Left lung (tissue), 4 donors: ENCODE measurements at regions not wholly inside any gene's neighbourhood (a gene's known extent, or its start where the extent isn't known, plus 50 kb on each side); places are given as distances from the start of the nearest gene placed in this dataset.

ENCODE experiments used
- ATAC-seq: fragments of 200-7000 bp; cut with Tn5 transposase; one replicate; pipeline ENCODE4 v1.9.1; 2020; ENCODE audit warnings: moderate library complexity
- DNase-seq, 4 donors: peaks; one replicate each; pipeline ENCODE4 v3.0.0-alpha.2; 2013 to 2020
- H3K27ac ChIP-seq, 2 donors: fragments of 200-600 bp; sonication (generic) in 1 of 2; one replicate each; pipeline versions ENCODE4 v1.5.0 to v1.8.0; 2020 to 2021
- H3K27me3 ChIP-seq, 2 donors: fragments of 200-600 bp; sonication (generic) in 1 of 2; one replicate each; pipeline versions ENCODE4 v1.5.0 to v1.8.0; 2020 to 2021
- H3K36me3 ChIP-seq, 2 donors: fragments of 200-600 bp; sonication (generic) in 1 of 2; one replicate each; pipeline versions ENCODE4 v1.5.0 to v1.8.0; 2020 to 2021
- H3K4me1 ChIP-seq, 2 donors: fragments of 200-600 bp; one replicate each; pipeline ENCODE4 v1.8.0; 2021
- H3K4me3 ChIP-seq, 2 donors: fragments of 200-600 bp; sonication (generic) in 1 of 2; one replicate each; pipeline versions ENCODE4 v1.5.0 to v1.8.0; 2020 to 2021; ENCODE audit warnings: mild to moderate bottlenecking in 1 of 2
- H3K9me3 ChIP-seq, 2 donors: fragments of 200-600 bp; sonication (generic) in 1 of 2; one replicate each; pipeline versions ENCODE4 v1.5.0 to v1.8.0; 2020 to 2021
- intact Hi-C, 2 donors: fragments of 100-400 bp; cut with DNase I; formaldehyde crosslinking; loops; one replicate each; pipeline versions ENCODE4 v1.11.2 to v1.14.2; 2022
- TF ChIP-seq, protein P1 (sequence below), 2 donors: fragments of 200-600 bp; sonication (generic) in 1 of 2; IDR thresholded peaks; one replicate each; pipeline versions ENCODE4 v1.5.0 to v1.8.0; 2021; ENCODE audit warnings: antibody characterized with exemption in 2 of 2
- donor health status: DM: no; HTN: yes; CAD: no.
- donor health status: DM: no; HTN: no; CAD: no.

DNA sequence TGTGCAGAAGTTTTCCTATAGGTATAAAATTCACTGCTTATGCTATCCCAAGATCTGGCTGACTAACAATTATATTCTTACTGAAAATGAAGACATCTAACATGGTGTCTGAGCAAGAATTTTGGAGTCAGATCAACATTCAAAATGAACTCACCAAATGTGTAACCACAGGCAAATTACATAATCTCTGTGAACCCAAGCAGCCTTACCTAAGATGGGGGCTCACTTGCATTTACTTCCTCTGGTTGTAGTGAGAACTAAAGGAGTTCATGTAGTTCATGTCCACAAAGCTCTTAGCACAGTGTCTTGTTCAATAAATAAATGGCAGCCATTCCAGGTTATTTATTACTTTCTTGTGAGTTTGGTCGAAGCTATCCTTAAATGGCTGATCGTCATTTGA lies 163.9 kb upstream of the LCORL start:
- Histone ChIP-seq H3K9me3 (no peaks in the 10 kb centered on the region), H3K27me3 (no peaks in the 10 kb centered on the region), H3K27ac (no peak overlapping the region), H3K36me3 (no peaks in the 10 kb centered on the region), H3K4me3 (no peak overlapping the region), H3K4me1 (no peaks in the 10 kb centered on the region)
- no peak for ATAC-seq
- intact Hi-C loops: no loop called here
- DNase-seq: no peak
- TF ChIP-seq, protein P1, sequence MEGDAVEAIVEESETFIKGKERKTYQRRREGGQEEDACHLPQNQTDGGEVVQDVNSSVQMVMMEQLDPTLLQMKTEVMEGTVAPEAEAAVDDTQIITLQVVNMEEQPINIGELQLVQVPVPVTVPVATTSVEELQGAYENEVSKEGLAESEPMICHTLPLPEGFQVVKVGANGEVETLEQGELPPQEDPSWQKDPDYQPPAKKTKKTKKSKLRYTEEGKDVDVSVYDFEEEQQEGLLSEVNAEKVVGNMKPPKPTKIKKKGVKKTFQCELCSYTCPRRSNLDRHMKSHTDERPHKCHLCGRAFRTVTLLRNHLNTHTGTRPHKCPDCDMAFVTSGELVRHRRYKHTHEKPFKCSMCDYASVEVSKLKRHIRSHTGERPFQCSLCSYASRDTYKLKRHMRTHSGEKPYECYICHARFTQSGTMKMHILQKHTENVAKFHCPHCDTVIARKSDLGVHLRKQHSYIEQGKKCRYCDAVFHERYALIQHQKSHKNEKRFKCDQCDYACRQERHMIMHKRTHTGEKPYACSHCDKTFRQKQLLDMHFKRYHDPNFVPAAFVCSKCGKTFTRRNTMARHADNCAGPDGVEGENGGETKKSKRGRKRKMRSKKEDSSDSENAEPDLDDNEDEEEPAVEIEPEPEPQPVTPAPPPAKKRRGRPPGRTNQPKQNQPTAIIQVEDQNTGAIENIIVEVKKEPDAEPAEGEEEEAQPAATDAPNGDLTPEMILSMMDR (IDR thresholded peaks at IDR 0.05): no peak

DNA sequence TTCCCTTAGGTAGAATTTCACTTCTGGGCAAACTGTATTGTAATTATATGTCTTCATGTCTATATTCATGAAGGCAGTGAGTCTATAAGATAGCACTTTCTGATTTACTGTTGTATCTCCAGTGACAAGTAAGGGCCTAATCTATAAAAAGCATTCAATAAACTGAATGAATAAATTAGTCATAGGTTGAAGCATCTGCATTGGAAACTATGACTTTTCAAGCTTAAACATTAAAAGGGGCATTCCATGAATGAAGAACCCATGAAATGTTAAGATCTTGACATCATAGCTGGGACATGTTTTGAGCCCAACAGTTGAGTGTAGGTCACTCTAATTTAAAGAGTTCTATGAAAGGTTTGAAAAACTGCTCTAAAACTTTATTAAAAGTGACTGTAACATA lies 159.3 kb upstream of the LCORL start:
- Histone ChIP-seq H3K9me3 (peaks cover 0 to 4% of the 10 kb centered on the region in 2 donors), H3K4me1 (no peaks in the 10 kb centered on the region), H3K27ac (no peak overlapping the region), H3K4me3 (no peak overlapping the region), H3K27me3 (no peaks in the 10 kb centered on the region), H3K36me3 (no peaks in the 10 kb centered on the region)
- intact Hi-C loops: no loop called here
- DNase-seq: no peak
- no peak for ATAC-seq
- TF ChIP-seq, protein P1 (IDR thresholded peaks at IDR 0.05): no peak

DNA sequence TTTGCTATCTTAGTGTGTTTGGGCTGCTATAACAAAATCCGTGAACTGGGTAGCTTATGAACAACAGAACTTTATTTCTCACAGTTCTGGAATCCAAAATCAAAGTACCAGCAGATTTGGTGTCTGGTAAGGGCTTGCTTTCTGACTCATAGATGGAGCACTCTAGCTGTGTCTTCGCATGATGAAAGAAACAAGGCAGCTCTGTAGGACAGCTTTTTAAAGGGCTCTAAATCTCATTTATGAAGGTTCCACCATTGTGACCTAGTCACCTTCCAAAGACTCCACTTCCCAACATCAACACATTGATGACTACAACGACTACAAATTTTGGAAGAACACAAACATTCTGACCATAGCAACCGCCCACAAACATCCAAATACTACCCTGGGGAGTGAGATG lies 158.6 kb upstream of the LCORL start:
- Histone ChIP-seq H3K9me3 (peaks cover 0 to 4% of the 10 kb centered on the region in 2 donors), H3K4me3 (no peak overlapping the region), H3K27me3 (no peaks in the 10 kb centered on the region), H3K4me1 (no peaks in the 10 kb centered on the region), H3K36me3 (no peaks in the 10 kb centered on the region), H3K27ac (no peak overlapping the region)
- no peak for DNase-seq
- TF ChIP-seq, protein P1 (IDR thresholded peaks at IDR 0.05): no peak
- intact Hi-C loops: no loop called here
- no peak for ATAC-seq

GRCh38 chr4:18171896-18172295 lies 150.3 kb upstream of the LCORL start:
- Histone ChIP-seq H3K9me3 (no peaks in the 10 kb centered on the region), H3K27ac (no peak overlapping the region), H3K4me1 (no peaks in the 10 kb centered on the region), H3K4me3 (no peak overlapping the region), H3K36me3 (no peaks in the 10 kb centered on the region), H3K27me3 (no peaks in the 10 kb centered on the region)
- no peak for DNase-seq
- TF ChIP-seq, protein P1 (IDR thresholded peaks at IDR 0.05): no peak
- intact Hi-C loops: no loop called here
- ATAC-seq: no peak

- no peak overlapping the region for H3K4me3 ChIP-seq
- H3K27ac ChIP-seq: no peak overlapping the region
- no peaks in the 10 kb centered on the region for H3K4me1 ChIP-seq
- no peak for DNase-seq
- TF ChIP-seq, protein P1 (IDR thresholded peaks at IDR 0.05): no peak
- ATAC-seq: no peak
- no peaks in the 10 kb centered on the region for H3K9me3 ChIP-seq
- no peaks in the 10 kb centered on the region for H3K27me3 ChIP-seq
- intact Hi-C loops: no loop called here
- H3K36me3 ChIP-seq: no peaks in the 10 kb centered on the region
These were observed 146.3 kb upstream of the LCORL start for GRCh38 chr4:18167831-18168230.
